T follicular helper cell (primary cell): ENCODE measurements at regions not wholly inside any gene's neighbourhood (a gene's known extent, or its start where the extent isn't known, plus 50 kb on each side); places are given as distances from the start of the nearest gene placed in this dataset.

ENCODE experiments used
- DNase-seq: peaks from one replicate; pipeline ENCODE4 v3.0.0-alpha.2; 2020; ENCODE audit warnings: low read depth

- no peak for DNase-seq
Observed at GRCh38 chr3:29183346-29184087, 97.4 kb upstream of the RBMS3 start.

- no peak for DNase-seq
Observed at GRCh38 chr3:29185706-29186105, 95.2 kb upstream of the RBMS3 start.

DNA sequence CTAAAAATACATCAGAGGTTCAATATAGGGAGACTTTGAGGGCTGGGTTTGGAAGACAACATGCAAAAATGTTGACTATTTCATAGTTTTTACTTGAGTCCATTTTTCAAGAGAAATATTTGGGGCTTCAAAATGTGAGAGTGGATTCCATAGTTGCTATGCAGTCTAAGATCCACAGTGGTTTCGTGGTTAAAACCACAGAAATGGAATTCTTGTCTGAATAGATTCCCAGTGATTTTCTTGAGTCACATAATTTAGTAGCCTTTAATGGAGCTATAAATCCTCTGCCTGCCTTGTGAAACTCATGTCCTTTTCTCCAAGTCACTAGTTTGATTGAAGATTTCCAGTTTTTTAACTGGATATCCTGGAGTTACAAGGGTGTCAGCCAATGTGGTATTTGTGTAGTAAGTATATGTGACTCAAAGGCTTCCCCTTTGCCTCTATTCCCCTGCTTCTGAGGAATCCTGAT, 94.7 kb upstream of the RBMS3 start:
- DNase-seq = no peak

DNA sequence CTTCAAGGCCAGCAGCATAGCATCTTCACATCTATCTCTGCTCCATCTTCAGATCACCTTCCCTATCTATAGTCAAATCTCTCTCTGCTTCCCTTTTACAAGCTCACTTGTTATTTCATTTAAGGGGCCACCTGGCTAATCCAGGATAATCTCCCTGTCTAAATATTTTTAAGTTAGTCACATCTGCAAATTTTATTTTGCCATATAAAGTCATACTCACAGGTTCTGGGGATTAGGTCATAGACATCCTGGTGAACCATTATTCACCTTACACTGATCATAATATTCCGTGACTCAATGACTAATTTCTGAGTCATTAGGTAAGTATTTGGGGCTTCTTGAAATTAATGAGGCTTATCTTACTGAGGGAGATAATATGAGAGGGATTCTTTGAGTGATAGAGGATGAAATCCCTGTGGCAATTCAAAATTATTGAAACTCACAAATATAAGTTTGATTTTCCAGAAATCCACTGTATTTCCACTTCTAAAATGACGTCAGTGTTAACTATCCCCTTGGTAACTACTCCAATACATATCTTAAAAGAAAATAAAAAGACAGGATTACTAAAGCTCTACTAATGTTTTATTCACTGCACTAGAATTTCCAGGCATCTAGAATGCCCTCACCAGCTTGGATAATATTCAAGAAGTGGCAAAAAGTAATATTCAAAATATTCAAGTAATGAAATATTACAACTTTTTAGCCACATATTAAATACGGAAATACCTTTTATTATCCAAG, 93.7 kb upstream of the RBMS3 start:
- DNase-seq = no peak

DNA sequence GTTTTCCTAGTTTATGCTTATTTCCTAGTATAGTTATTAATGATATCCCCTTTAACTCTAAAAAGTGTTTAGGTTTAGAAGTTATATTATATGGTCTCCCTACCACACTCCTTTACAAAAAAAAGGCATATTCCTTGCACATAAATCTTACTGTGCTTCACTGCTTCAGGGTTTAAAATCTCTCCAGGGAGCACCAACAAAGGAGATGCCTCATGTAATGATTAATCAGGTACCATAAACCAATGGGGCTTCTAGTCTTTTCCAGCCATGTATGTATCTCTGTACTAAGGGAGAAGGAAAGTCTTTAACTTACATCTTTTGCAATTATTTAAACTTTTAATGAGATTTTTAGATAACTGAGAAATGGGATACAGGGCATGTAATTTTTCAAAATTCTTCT, 91.5 kb upstream of the RBMS3 start:
- no peak for DNase-seq

- DNase-seq = no peak
Observed at GRCh38 chr3:29194139-29194538, 86.7 kb upstream of the RBMS3 start.

DNA sequence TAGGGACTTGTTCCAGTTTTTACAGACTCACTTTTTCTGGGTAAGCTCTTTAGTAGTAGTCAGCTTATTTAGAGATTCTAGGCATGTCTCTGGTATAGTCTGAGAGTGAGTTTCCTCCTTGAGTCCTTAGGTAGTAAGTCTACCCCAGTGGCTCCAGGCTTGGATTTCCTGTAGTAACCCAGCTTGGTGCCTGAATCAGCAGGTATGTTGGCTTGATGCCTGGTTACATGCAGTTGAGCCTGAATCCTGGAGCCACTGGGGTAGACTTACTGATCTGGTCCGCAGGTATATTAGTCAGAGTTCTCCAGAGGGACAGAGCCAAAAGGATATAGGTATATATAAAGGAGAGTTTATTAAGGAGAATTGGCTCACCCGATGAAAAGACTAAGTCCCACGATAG, 85.8 kb upstream of the RBMS3 start:
- no peak for DNase-seq

DNA sequence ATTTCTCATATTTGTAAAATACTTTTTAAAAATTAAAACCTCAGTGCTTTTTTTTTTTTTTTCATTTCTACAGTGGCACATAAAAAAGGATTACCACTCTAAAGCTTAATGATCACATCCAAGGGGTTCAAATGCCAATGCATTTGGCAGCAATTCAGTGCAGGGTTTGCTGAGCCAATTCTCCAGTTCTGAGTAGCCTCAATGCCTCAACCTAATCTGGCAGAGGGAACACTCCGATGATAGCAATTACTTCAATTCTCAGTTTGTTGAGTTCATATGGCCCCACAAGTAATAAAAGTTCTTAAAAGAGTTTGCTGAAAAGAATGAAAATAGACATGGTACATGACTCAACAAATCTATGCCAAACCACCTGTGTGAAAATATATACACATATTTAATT, 79.3 kb upstream of the RBMS3 start:
- DNase-seq = no peak

GRCh38 chr3:29202378-29202777, 78.5 kb upstream of the RBMS3 start:
- DNase-seq = no peak

- no peak for DNase-seq
Observed at GRCh38 chr3:29203851-29204250, 77.0 kb upstream of the RBMS3 start.

- no peak for DNase-seq
Observed at GRCh38 chr3:29207427-29207826, 73.4 kb upstream of the RBMS3 start.

DNA sequence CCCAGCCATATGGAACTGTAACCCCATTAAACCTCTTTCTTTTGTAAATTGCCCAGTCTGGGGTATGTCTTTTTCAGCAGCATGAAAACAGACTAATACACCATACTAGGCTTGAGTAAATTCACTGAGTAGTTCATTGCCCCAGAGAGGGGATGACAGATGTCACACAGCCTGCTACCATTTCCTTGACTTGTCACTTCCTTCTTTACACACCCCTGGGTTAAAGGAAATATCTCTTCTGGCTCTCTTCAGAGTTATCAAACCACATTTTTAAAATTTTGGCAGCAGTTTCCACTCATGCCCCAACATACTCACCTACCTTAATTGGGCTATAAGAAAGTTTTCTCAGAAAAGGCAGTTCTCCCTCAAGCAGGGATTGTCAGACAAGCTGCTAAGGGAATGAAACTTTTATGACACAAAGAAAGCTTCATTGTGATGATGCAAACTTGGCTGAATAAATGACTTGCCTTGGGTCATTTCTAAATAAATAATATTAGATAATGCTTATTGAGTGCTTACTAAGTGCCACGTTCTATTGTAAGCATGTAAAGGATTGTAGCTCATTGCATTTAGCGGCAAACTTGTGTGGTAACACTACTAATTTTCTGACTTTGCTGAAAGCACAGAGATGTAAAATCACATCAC, 68.0 kb upstream of the RBMS3 start:
- no peak for DNase-seq

- DNase-seq = no peak
Observed at GRCh38 chr3:29214009-29214658, 66.7 kb upstream of the RBMS3 start.

- DNase-seq = no peak
Observed at GRCh38 chr3:29215948-29216347, 64.9 kb upstream of the RBMS3 start.

GRCh38 chr3:29226706-29227105, 54.2 kb upstream of the RBMS3 start:
- DNase-seq = no peak

DNA sequence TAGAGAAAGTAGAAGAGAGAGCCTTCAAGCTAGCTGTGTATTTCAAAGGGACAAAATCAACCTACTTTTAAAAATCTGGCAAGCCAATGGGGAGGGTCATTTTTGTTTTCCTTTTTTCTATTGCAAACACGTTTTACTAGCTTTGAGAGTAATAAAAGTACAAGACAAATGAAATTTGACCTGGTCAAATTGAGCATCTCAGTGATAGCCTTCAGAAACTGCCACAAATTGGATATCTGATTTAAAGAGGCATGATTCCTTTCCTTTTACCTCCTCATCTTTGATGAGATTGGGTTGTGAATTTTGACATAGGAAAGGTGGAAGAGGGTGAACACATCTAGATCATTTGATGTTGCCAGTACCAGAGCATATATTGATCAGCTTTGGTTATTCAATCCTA, 53.6 kb upstream of the RBMS3 start:
- no peak for DNase-seq
